SK-N-SH (cell line): ENCODE measurements at regions not wholly inside any gene's neighbourhood (a gene's known extent, or its start where the extent isn't known, plus 50 kb on each side); places are given as distances from the start of the nearest gene placed in this dataset.

ENCODE experiments used
- CHD2 ChIP-seq: fragments of 150-350 bp; IDR thresholded peaks from 2 replicates; pipeline ENCODE4 v1.6.1; 2018; ENCODE audit warnings: low read length; ENCODE audit not compliant: partially characterized antibody
- CTCF ChIP-seq: fragments of 200-600 bp; sonication (generic); IDR thresholded peaks from 2 replicates; pipeline ENCODE4 v1.6.1; 2017; ENCODE audit warnings: antibody characterized with exemption, mild to moderate bottlenecking, moderate library complexity
- EZH2phosphoT487 ChIP-seq: fragments of 200-600 bp; sonication (generic); IDR thresholded peaks from 2 replicates; pipeline ENCODE4 v1.6.1; 2017; ENCODE audit warnings: low read depth, mixed run types, mild to moderate bottlenecking, antibody characterized with exemption, moderate library complexity, borderline replicate concordance
- JUND ChIP-seq: IDR thresholded peaks from 2 replicates; pipeline ENCODE4 v1.4.0; 2012
- POLR2AphosphoS5 ChIP-seq: IDR thresholded peaks from 2 replicates; pipeline ENCODE4 v1.6.1; 2012; ENCODE audit warnings: low read depth, low read length
- RAD21 ChIP-seq: IDR thresholded peaks from 2 replicates; pipeline ENCODE4 v1.6.1; 2012; ENCODE audit warnings: mild to moderate bottlenecking, low read length
- REST ChIP-seq: IDR thresholded peaks from 2 replicates; pipeline ENCODE4 v1.6.1; 2012; ENCODE audit warnings: mild to moderate bottlenecking, low read depth, low read length, moderate library complexity
- RXRA ChIP-seq: IDR thresholded peaks from 2 replicates; pipeline ENCODE4 v1.4.0; 2012; ENCODE audit warnings: low read depth, mild to moderate bottlenecking, borderline replicate concordance
- SMC3 ChIP-seq: IDR thresholded peaks from 2 replicates; pipeline ENCODE4 v1.6.1; 2012; ENCODE audit warnings: low read depth, low read length, improper control_type of control experiment
- TAF1 ChIP-seq: IDR thresholded peaks from 2 replicates; pipeline ENCODE4 v1.6.1; 2012; ENCODE audit warnings: low read depth, mild to moderate bottlenecking, low read length, moderate library complexity, borderline replicate concordance
- TCF12 ChIP-seq: IDR thresholded peaks from 2 replicates; pipeline ENCODE4 v1.4.0; 2012
- TF ChIP-seq, protein P1 (sequence below): IDR thresholded peaks from 2 replicates; pipeline ENCODE4 v1.4.0; 2012; ENCODE audit warnings: low read depth, borderline replicate concordance

DNA sequence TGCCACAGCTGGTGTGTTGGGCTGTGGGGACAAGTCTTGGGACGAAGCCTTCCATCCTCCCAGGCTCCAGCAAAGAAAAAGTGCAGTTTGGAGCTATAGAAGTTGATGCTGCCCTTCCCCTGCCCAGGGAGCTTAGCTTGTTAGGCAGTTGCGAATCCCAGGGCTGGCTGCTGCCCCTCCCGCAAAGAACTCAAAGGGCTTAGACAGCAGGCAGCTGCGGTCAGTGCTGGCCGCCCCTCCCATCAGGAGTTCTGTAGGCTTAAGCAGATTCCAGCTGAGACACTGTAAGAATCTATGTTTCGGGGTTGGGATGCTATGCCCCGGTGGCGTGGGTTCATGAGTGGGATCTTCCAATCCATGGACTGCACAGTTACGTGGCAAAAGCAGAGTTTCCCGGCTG lies 956.7 kb downstream of the GLUD2 start:
- no peak for TF ChIP-seq EZH2phosphoT487
- TF ChIP-seq POLR2AphosphoS5: no peak
- TF ChIP-seq, protein P1, sequence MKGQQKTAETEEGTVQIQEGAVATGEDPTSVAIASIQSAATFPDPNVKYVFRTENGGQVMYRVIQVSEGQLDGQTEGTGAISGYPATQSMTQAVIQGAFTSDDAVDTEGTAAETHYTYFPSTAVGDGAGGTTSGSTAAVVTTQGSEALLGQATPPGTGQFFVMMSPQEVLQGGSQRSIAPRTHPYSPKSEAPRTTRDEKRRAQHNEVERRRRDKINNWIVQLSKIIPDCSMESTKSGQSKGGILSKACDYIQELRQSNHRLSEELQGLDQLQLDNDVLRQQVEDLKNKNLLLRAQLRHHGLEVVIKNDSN: no peak
- no peak for TF ChIP-seq CTCF
- no peak for TF ChIP-seq RAD21
- no peak for TF ChIP-seq TCF12
- no peak for TF ChIP-seq CHD2
- TF ChIP-seq TAF1: no peak
- no peak for TF ChIP-seq JUND
- TF ChIP-seq SMC3: no peak
- TF ChIP-seq REST: no peak
- TF ChIP-seq RXRA: no peak
